HG02981 (cell line): ENCODE measurements at regions not wholly inside any gene's neighbourhood (a gene's known extent, or its start where the extent isn't known, plus 50 kb on each side); places are given as distances from the start of the nearest gene placed in this dataset.

Experiments used
- ATAC-seq: cut with Tn5 transposase; IDR thresholded peaks from one replicate; pipeline ENCODE4 v1.9.1; 2021; ENCODE audit warnings: mild to moderate bottlenecking, moderate library complexity; ENCODE audit not compliant: unreplicated experiment

GRCh38 chr7:131119381-131119780, 208.3 kb upstream of the MKLN1 start:
- no peak for ATAC-seq

GRCh38 chr7:131122394-131122793, 205.3 kb upstream of the MKLN1 start:
- no peak for ATAC-seq

GRCh38 chr7:131124001-131124629, 203.6 kb upstream of the MKLN1 start:
- peak; percentile 86 for ATAC-seq

GRCh38 chr7:131124867-131125266, 202.8 kb upstream of the MKLN1 start:
- no peak for ATAC-seq

- ATAC-seq = no peak
These were observed 197.4 kb upstream of the MKLN1 start for GRCh38 chr7:131130324-131130723.

- ATAC-seq = no peak
These were observed 196.5 kb upstream of the MKLN1 start for GRCh38 chr7:131131012-131131745.

- ATAC-seq = no peak
These were observed 195.8 kb upstream of the MKLN1 start for GRCh38 chr7:131131746-131132431.

GRCh38 chr7:131139462-131139861, 188.2 kb upstream of the MKLN1 start:
- ATAC-seq = no peak

- no peak for ATAC-seq
These were observed 186.2 kb upstream of the MKLN1 start for GRCh38 chr7:131141443-131141967.

- no peak for ATAC-seq
These were observed 183.8 kb upstream of the MKLN1 start for GRCh38 chr7:131143869-131144268.

GRCh38 chr7:131145026-131145425, 182.7 kb upstream of the MKLN1 start:
- no peak for ATAC-seq

GRCh38 chr7:131145770-131146169, 181.9 kb upstream of the MKLN1 start:
- no peak for ATAC-seq

GRCh38 chr7:131147604-131148003, 180.1 kb upstream of the MKLN1 start:
- no peak for ATAC-seq

- no peak for ATAC-seq
These were observed 179.4 kb upstream of the MKLN1 start for GRCh38 chr7:131148258-131148657.

GRCh38 chr7:131148708-131149428, 178.8 kb upstream of the MKLN1 start:
- ATAC-seq = no peak

- no peak for ATAC-seq
These were observed 178.3 kb upstream of the MKLN1 start for GRCh38 chr7:131149429-131149773.

GRCh38 chr7:131149840-131150239, 177.8 kb upstream of the MKLN1 start:
- ATAC-seq = no peak

- no peak for ATAC-seq
These were observed 176.6 kb upstream of the MKLN1 start for GRCh38 chr7:131151034-131151433.

GRCh38 chr7:131152766-131153165, 174.9 kb upstream of the MKLN1 start:
- no peak for ATAC-seq

- ATAC-seq = no peak
These were observed 173.3 kb upstream of the MKLN1 start for GRCh38 chr7:131154380-131154779.

- ATAC-seq = no peak
These were observed 170.0 kb upstream of the MKLN1 start for GRCh38 chr7:131157530-131158243.
